ENCODE measurements at regions not wholly inside any gene's neighbourhood (a gene's known extent, or its start where the extent isn't known, plus 50 kb on each side); places are given as distances from the start of the nearest gene placed in this dataset.

DNA sequence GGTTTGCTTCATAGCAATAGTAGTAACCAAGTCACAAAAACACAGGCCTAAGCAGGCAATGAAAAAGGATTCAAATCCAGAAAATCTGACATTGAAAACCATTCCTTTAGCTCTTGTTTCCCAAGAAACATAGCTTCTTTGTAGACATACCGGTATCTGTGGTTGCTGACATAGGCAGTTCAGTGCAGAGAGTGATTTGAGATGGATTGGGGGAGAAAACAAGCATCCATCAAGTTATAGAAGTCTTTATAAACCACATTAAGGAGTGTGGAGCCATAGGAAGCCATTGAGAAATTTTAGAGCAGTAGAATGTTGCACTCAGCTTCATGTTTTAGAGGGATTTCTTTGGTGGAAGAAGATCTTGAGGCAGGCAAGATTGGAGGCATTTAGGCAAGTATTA is 91.2 kb upstream of the MARCKS start:
- Histone ChIP-seq H3K9me3 (no peaks in the 10 kb centered on the region), H3K27me3 (no peaks in the 10 kb centered on the region), H3K4me3 (no peak overlapping the region), H3K36me3 (no peaks in the 10 kb centered on the region), H3K4me1 (ENCODE audit: insufficient read depth) (no peaks in the 10 kb centered on the region), H3K27ac (no peak overlapping the region)
- TF ChIP-seq, protein P1, sequence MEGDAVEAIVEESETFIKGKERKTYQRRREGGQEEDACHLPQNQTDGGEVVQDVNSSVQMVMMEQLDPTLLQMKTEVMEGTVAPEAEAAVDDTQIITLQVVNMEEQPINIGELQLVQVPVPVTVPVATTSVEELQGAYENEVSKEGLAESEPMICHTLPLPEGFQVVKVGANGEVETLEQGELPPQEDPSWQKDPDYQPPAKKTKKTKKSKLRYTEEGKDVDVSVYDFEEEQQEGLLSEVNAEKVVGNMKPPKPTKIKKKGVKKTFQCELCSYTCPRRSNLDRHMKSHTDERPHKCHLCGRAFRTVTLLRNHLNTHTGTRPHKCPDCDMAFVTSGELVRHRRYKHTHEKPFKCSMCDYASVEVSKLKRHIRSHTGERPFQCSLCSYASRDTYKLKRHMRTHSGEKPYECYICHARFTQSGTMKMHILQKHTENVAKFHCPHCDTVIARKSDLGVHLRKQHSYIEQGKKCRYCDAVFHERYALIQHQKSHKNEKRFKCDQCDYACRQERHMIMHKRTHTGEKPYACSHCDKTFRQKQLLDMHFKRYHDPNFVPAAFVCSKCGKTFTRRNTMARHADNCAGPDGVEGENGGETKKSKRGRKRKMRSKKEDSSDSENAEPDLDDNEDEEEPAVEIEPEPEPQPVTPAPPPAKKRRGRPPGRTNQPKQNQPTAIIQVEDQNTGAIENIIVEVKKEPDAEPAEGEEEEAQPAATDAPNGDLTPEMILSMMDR (IDR thresholded peaks at IDR 0.05), result no peak
- no peak for TF ChIP-seq EP300 (IDR thresholded peaks at IDR 0.05)
- TF ChIP-seq POLR2A (IDR thresholded peaks at IDR 0.05), result no peak
- WGBS, 3 donors, result 90 to 97% (median 97%) methylated on average over 1 of the region's 1 CpG
- intact Hi-C loops (cut with DNase I), result no loop called here
- no peak for DNase-seq

DNA sequence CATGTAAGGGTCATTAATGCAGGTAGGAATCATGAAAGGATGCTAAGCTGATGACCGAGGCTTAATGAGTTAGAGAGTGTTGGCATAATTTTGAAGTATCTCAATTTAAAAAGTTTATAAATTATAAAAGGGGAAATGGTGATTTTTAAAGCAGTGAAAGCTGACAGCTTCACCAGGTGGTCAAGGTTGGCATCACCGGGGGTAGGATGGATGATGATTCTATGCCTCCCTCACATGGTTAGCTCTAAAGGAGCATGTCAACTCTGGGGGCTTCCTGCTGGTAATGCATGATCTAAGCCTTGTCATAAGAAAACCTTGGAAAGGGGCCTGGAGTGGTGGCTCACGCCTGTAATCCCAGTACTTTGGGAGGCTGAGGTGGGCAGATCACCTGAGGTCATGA is 89.2 kb upstream of the MARCKS start:
- intact Hi-C loops (cut with DNase I), result no loop called here

DNA sequence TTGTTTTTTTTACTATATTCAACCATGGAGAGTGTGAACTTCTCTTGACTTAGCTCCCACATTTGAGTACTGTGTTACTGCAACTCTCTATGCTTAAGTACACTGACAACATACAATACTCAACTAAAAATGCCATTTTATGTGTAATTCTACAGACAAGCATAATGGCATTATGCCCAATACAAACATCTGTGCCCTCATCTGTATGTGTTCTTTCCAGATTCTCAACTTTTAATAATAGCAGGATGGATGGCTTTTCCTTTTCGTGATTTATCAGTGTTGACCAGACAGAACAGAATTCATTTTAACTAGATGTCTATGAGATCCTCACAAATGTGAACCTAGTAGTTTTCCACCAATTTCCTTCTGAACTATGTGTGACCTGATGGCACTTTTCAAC is 84.2 kb upstream of the MARCKS start:
- Histone ChIP-seq H3K9me3 (no peaks in the 10 kb centered on the region), H3K4me1 (ENCODE audit: insufficient read depth) (no peaks in the 10 kb centered on the region), H3K27ac (no peak overlapping the region), H3K27me3 (no peaks in the 10 kb centered on the region), H3K36me3 (no peaks in the 10 kb centered on the region), H3K4me3 (no peak overlapping the region)
- DNase-seq, result no peak
- TF ChIP-seq, protein P1 (IDR thresholded peaks at IDR 0.05), result no peak
- TF ChIP-seq POLR2A (IDR thresholded peaks at IDR 0.05) (no peak), EP300 (IDR thresholded peaks at IDR 0.05) (no peak)
- WGBS, 3 donors, result 90 to 94% (median 92%) methylated on average over 1 of the region's 1 CpG
- intact Hi-C loops (cut with DNase I), result no loop called here

More for the DNA sequence above, 89.2 kb upstream of the MARCKS start:
- Histone ChIP-seq H3K36me3 (no peaks in the 10 kb centered on the region), H3K4me1 (ENCODE audit: insufficient read depth) (no peaks in the 10 kb centered on the region), H3K9me3 (no peaks in the 10 kb centered on the region), H3K27ac (no peak overlapping the region), H3K4me3 (no peak overlapping the region), H3K27me3 (no peaks in the 10 kb centered on the region)
- no peak for DNase-seq
- 93 to 94% (median 94%) methylated on average over 3 of the region's 3 CpGs for WGBS, 3 donors
- TF ChIP-seq, protein P1 (IDR thresholded peaks at IDR 0.05), result no peak
- TF ChIP-seq POLR2A (IDR thresholded peaks at IDR 0.05) (no peak), EP300 (IDR thresholded peaks at IDR 0.05) (no peak)

DNA sequence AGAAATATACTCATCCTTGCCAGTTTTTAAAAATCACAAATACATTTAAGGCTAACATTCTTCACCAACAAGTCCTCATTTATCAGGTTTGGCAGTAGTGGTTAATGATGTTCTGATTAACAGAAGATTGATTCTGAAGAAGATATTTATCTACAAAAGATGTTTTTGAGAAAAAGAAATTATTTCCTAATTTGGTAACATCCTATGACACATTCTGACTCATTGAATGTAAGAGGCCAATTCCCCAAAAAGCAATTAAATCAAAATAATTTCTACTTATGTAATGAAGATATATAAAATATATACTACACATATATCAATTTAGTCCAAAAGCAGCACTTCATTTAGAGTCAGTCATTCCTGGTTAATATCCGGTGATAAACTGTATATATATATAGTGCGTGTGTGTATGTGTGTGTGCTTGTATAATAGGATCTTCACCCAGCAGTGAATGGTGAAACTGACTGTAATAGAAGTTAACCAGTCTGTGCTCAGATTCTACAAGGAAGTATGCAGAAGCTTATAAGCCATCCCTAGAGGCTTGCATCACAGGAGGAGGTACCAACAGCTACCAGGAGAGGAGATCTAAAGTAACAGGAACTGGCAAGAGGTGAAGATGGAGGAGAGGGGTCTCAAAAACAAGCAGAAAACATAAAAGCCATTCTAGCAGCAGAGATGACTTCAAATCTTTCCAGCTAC is 82.9 kb upstream of the MARCKS start:
- Histone ChIP-seq H3K27me3 (no peaks in the 10 kb centered on the region), H3K27ac (no peak overlapping the region), H3K36me3 (no peaks in the 10 kb centered on the region), H3K4me3 (no peak overlapping the region), H3K4me1 (ENCODE audit: insufficient read depth) (no peaks in the 10 kb centered on the region), H3K9me3 (no peaks in the 10 kb centered on the region)
- 70 to 96% (median 94%) methylated on average over 2 of the region's 2 CpGs for WGBS, 3 donors
- DNase-seq, result no peak
- intact Hi-C loops (cut with DNase I), result no loop called here
- TF ChIP-seq POLR2A (IDR thresholded peaks at IDR 0.05) (no peak), EP300 (IDR thresholded peaks at IDR 0.05) (no peak)
- TF ChIP-seq, protein P1 (IDR thresholded peaks at IDR 0.05), result no peak

Data from ovary (tissue), 7 donors.